Lung (tissue), 11 donors: ENCODE measurements at regions not wholly inside any gene's neighbourhood (a gene's known extent, or its start where the extent isn't known, plus 50 kb on each side); places are given as distances from the start of the nearest gene placed in this dataset.

Experiments
- ATAC-seq: fragments of 200-7000 bp; cut with Tn5 transposase; one replicate; pipeline ENCODE4 v1.9.1; 2020; ENCODE audit warnings: moderate number of reproducible peaks; ENCODE audit not compliant: insufficient read depth, low FRiP score
- DNase-seq, 3 donors: peaks; one replicate each; pipeline ENCODE4 v3.0.0-alpha.2; 2013 to 2017
- H3K27ac ChIP-seq, 2 donors: one replicate each; pipeline ENCODE4 v1.5.1; 2013; ENCODE audit warnings: mild to moderate bottlenecking in 2 of 2, moderate library complexity in 2 of 2, control low read depth in 1 of 2, inconsistent platforms in 1 of 2, low read depth in 1 of 2, low read length in 1 of 2
- H3K27me3 ChIP-seq, 3 donors: one replicate each; pipeline ENCODE4 v1.5.1; 2013; ENCODE audit warnings: low read length in 2 of 3; ENCODE audit not compliant: control insufficient read depth in 3 of 3, insufficient read depth in 3 of 3
- H3K36me3 ChIP-seq, 4 donors: one replicate each; pipeline ENCODE4 v1.5.1; 2013; ENCODE audit warnings: low read length in 4 of 4, mild to moderate bottlenecking in 1 of 4, moderate library complexity in 1 of 4; ENCODE audit not compliant: control insufficient read depth in 4 of 4, insufficient read depth in 4 of 4
- H3K4me1 ChIP-seq, 5 donors: one replicate each; pipeline ENCODE4 v1.5.1; 2013; ENCODE audit warnings: low read length in 5 of 5, mild to moderate bottlenecking in 2 of 5, moderate library complexity in 1 of 5; ENCODE audit not compliant: control insufficient read depth in 5 of 5, insufficient read depth in 5 of 5
- H3K4me3 ChIP-seq: one replicate; pipeline ENCODE4 v1.5.1; 2013; ENCODE audit warnings: mild to moderate bottlenecking, control low read depth, moderate library complexity
- H3K9ac ChIP-seq, 2 donors: one replicate each; pipeline ENCODE4 v1.5.1; 2013; ENCODE audit warnings: low read length in 2 of 2, control low read depth in 1 of 2; ENCODE audit not compliant: insufficient read depth in 1 of 2
- H3K9me3 ChIP-seq, 4 donors: one replicate each; pipeline ENCODE4 v1.5.1; 2013; ENCODE audit warnings: low read length in 3 of 4, mild to moderate bottlenecking in 1 of 4, moderate library complexity in 1 of 4; ENCODE audit not compliant: control insufficient read depth in 4 of 4, insufficient read depth in 3 of 4
- CTCF ChIP-seq: IDR thresholded peaks from 2 replicates; pipeline ENCODE4 v1.5.1; 2012; ENCODE audit warnings: mild to moderate bottlenecking; ENCODE audit errors: control extremely low read depth, extremely low read depth
- WGBS, 2 donors: extraction: QIAGEN DNeasy Blood & Tissue Kit; methylation state at CpG; one replicate each; pipeline ENCODE4 v1.1.7; 2013; 5-methylcytosine and 5-hydroxymethylcytosine counted together
- donor health status: control.
- donor health status: control.
- donor health status: Bipolar disorder and iron deficiency.
- donor health status: healthy.
- donor health status: DM: yes; HTN: yes; CAD: no.

GRCh38 chr14:80378084-80378690 is 166.9 kb upstream of the DIO2 start:
- DNase-seq (no peak), ATAC-seq (no peak)
- no peak for TF ChIP-seq CTCF
- Histone ChIP-seq H3K27me3 (no peaks in the 10 kb centered on the region), H3K4me3 (no peak overlapping the region), H3K4me1 (no peaks in the 10 kb centered on the region), H3K27ac (no peak overlapping the region), H3K9me3 (peaks cover 0 to 2% (median 0%) of the 10 kb centered on the region in 4 donors), H3K9ac (no peak overlapping the region), H3K36me3 (no peaks in the 10 kb centered on the region)
- 83 to 90% methylated on average over 9 of the region's 9 CpGs for WGBS, 2 donors

DNA sequence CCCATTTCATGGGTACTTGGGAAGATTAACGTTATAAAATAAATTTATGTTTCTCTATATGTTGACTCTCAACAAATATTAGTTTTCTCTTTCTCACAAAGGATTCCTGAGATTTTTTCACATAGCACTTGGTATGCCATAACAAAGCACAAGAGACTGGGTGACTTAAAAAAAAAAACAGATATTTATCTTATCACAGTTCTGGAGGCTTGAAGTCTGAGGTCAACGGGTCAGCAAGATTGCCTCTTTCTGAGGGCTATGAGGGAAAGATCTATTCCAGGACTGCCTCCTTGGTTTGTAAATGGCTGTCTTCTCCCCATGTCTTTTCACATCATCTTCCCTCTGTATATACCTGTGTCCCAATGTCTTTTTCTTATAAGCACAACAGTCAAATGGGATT is 153.5 kb upstream of the DIO2 start:
- ATAC-seq = no peak
- H3K27ac ChIP-seq = no peak overlapping the region
- no peak overlapping the region for H3K4me3 ChIP-seq
- no peak for DNase-seq
- no peaks in the 10 kb centered on the region for H3K4me1 ChIP-seq
- WGBS, 2 donors = 51 to 68% methylated on average over 2 of the region's 2 CpGs
- no peak overlapping the region for H3K9ac ChIP-seq
- no peaks in the 10 kb centered on the region for H3K27me3 ChIP-seq
- no peaks in the 10 kb centered on the region for H3K9me3 ChIP-seq
- H3K36me3 ChIP-seq = no peaks in the 10 kb centered on the region
- no peak for TF ChIP-seq CTCF

DNA sequence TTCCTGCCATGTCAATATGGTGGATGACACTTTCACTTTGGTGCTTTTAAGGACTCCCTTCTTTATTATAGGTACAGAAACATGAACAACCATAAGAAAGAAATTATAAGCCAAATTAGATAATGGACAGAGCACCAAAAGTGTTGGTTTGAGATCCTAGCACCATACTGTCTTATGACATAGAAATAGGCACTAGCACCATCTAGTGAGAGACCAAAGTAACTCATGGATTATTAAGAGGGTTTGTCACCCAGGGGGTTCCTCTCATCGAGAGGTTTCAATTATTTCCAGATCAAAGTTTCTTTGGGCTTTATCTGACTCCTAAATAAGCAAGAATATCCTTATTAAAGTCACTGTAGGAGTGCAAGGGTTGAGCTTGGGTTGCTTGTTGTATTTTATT is 153.0 kb upstream of the DIO2 start:
- H3K9me3 ChIP-seq = no peaks in the 10 kb centered on the region
- no peaks in the 10 kb centered on the region for H3K36me3 ChIP-seq
- no peak for DNase-seq
- no peak overlapping the region for H3K9ac ChIP-seq
- no peak for ATAC-seq
- WGBS, 2 donors = 45 to 53% methylated on average over 1 of the region's 1 CpG
- H3K27me3 ChIP-seq = no peaks in the 10 kb centered on the region
- no peak overlapping the region for H3K4me3 ChIP-seq
- H3K4me1 ChIP-seq = no peaks in the 10 kb centered on the region
- no peak for TF ChIP-seq CTCF
- no peak overlapping the region for H3K27ac ChIP-seq

DNA sequence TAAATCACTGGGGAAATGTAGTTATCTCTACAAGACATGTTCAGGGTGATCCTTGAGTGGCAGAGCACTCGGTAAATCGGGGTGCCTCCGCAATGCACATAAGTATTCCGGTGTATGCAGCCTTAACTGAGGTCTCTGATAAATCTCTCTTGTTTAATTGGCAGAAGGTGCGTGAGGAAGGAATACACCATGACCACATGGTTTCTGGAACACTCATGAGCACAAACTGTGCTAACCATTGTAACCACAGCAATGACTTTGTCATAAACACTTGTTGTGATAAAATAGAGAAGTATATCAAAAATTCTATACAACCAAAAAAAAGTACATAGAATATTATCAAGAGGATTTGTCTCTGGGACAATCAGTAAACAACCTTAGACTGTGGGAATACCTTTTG is 146.8 kb upstream of the DIO2 start:
- Histone ChIP-seq H3K36me3 (no peaks in the 10 kb centered on the region), H3K4me3 (no peak overlapping the region), H3K27ac (no peak overlapping the region), H3K4me1 (peaks cover 0 to 7% (median 0%) of the 10 kb centered on the region in 5 donors), H3K9ac (no peak overlapping the region), H3K9me3 (no peaks in the 10 kb centered on the region), H3K27me3 (no peaks in the 10 kb centered on the region)
- DNase-seq = no peak
- WGBS, 2 donors = 86 to 90% methylated on average over 5 of the region's 5 CpGs
- TF ChIP-seq CTCF = no peak
- ATAC-seq = no peak
